Stomach (tissue), 4 donors: ENCODE measurements at regions not wholly inside any gene's neighbourhood (a gene's known extent, or its start where the extent isn't known, plus 50 kb on each side); places are given as distances from the start of the nearest gene placed in this dataset.

ENCODE experiments used
- CTCF ChIP-seq, 7 experiments: fragments of 450-650 bp in 4 of 7; fragments of 200-600 bp in 3 of 7; sonication (generic) in 3 of 7; IDR thresholded peaks; one replicate each; pipeline ENCODE4 v1.5.1; 2016 to 2019; ENCODE audit warnings: antibody characterized with exemption in 7 of 7, control low read depth in 2 of 7, mild to moderate bottlenecking in 1 of 7
- POLR2A ChIP-seq, 4 donors: fragments of 450-650 bp; IDR thresholded peaks; one replicate each; pipeline ENCODE4 v1.6.1; 2016; ENCODE audit warnings: antibody characterized with exemption in 4 of 4, control low read depth in 2 of 4, mild to moderate bottlenecking in 1 of 4, moderate library complexity in 1 of 4
- POLR2AphosphoS5 ChIP-seq, 3 donors: sonication (generic); formaldehyde crosslinking; IDR thresholded peaks; one replicate each; pipeline ENCODE4 v1.6.1; 2016; ENCODE audit warnings: antibody characterized with exemption in 3 of 3

- TF ChIP-seq POLR2A (IDR thresholded peaks at IDR 0.05) (no peak), CTCF (IDR thresholded peaks at IDR 0.05) (no peak), POLR2AphosphoS5 (IDR thresholded peaks at IDR 0.05) (no peak)
Measured at GRCh38 chr18:55116863-55117262, 157.6 kb upstream of the CCDC68 start.
